NCI-H2171 treated with DMSO at 0.1 percent for 48 hours (cell line): ENCODE measurements at regions not wholly inside any gene's neighbourhood (a gene's known extent, or its start where the extent isn't known, plus 50 kb on each side); places are given as distances from the start of the nearest gene placed in this dataset.

Source experiments
- DNase-seq: peaks from one replicate; lab custom pipeline; 2025; lab: John Stamatoyannopoulos, UW

- DNase-seq: no peak
Observed at GRCh38 chr11:115030166-115030565, 351.8 kb downstream of the NXPE2 start.

DNA sequence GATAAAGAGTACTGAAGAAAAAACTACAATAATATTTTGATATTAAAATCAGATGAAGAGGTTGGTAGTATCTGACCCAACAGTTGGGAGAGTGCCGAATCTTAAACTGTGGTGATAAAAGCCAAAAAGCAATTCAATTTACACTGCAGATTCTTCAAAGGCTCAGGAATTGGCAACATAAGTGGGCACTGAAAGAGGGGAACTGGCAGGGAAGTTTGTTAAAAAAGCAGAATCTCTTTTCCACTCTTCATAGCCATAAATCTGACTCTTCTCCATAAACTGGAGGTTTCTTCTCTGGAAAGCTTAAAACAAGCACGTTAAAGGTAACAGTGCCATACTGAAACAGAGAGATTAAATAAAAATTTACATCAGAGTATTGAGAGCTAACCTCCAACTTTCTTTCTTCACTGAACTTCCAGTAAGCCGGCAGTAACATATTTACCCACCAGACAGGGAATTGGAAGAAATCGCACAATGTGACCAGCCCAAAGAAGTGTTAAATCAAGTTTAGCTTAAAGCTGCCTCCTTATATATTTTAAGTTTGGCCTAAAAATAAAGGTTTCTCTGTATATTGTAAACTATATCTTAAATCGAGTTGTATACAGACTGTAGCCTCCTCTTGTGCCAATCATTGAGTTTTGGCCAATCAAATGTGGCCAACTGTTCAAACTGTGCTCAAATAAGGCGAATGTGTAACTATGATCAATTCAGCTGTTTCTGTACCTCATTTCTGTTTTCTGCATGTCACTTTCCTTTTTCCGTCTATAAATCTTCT lies 358.3 kb downstream of the NXPE2 start:
- DNase-seq: no peak

GRCh38 chr11:115042002-115042401 lies 363.7 kb downstream of the NXPE2 start:
- peak; percentile 72 for DNase-seq

GRCh38 chr11:115047631-115048030 lies 369.3 kb downstream of the NXPE2 start:
- no peak for DNase-seq

GRCh38 chr11:115049796-115050195 lies 371.5 kb downstream of the NXPE2 start:
- no peak for DNase-seq

DNA sequence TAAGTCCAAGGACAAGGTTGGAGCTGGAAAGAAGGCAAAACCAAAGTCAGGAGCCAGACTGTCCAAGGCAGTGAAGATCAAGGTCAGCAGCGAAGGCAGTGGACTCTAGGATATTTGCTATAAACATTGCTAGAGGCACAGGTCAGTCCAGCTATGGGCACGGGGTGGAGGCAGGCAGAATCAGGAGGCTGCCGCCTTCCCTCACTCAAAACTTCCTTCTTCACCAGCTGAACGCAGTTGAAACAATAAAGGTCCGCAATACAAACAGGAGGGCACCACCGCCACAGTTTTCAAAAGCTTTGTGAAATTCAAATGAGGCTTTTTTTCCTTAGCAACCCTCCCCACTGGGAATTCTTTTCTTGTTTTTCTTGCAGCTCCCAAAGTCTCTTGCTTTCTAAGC lies 372.4 kb downstream of the NXPE2 start:
- DNase-seq: no peak

GRCh38 chr11:115051938-115052590 lies 373.7 kb downstream of the NXPE2 start:
- DNase-seq: no peak

DNA sequence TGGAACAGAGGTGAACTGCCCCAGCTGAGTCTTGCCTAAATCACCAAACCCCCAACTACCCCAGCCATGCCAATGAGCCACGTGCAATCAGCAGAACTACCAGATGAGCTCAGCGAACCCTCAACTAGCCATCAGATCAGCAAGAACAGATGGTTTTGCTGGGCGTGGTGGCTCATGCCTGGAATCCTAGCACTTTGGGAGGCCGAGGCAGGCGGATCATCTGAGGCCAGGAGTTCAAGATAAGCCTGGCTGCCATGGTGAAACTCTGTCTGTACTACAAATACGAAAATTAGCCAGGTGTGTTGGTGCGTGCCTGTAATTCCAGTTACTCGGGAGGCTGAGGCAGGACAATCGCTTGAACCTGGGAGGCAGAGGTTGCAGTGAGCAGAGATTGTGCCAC lies 374.3 kb downstream of the NXPE2 start:
- peak; percentile 26 for DNase-seq

DNA sequence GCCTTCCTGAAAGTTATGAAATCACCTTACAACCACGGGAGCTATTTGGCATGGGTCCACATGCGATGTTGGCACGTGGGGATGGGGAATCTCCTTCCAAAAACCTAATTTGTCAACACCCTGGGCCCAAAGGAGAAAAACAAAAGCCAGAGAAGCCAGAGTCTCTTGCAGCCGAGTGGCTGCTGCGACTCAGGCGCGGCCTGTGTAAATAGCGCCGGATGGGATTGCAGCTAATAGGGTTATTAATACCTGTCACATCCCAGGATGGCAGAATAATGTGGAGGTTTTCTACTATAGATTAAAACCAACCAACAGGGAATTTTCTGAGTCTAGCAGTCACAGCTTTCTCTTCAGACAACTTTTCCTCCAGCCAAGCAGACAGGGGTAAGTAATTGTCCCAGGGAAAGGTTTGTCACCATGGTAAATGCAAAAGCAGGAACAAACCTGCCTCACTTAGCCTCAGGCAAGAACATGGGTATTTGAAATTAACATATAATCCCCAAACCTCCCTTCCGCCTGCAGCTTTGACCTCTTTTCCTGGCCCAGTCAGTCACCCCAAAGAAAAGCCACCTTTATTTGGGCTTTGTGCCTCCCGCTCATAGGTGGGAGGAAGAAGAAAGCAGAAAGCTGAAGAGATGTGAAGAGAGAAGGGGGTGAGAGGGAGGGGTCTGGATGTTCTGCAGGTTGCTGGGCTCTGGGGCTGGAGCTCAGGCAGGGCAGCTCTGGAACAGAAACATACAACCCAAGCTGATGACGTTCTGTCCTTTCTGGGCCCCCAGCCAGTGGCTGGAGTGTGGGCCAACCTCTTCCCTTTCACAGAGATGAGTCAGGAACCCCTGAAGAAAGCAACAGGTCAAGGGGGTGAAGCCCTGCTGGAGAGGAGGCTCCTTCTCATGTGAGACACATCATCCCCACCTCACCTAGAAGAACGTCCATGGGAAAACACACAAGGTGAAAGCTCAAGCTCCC lies 376.5 kb downstream of the NXPE2 start:
- no peak for DNase-seq

DNA sequence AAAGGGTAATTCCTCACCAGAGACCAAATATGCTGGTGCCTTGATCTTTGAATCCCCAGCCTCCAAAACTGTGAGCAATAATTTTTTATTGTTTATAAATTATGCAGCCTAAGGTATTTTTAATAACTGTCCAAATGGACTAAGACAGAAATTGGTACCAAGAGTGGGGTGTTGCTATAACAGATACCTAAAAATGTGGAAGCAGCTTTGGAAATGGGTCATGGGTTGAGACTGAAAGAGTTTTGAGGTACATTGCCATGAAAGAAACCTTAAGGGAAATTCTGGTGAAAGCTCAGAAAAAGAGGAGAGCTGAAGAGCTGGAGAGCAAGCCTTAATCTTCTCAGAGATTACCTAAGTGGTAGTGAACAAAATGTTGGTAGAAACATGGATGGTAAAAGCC lies 378.2 kb downstream of the NXPE2 start:
- no peak for DNase-seq

GRCh38 chr11:115060840-115061239 lies 382.5 kb downstream of the NXPE2 start:
- no peak for DNase-seq

- no peak for DNase-seq
Observed at GRCh38 chr11:115065314-115065713, 387.0 kb downstream of the NXPE2 start.

GRCh38 chr11:115065830-115066664 lies 387.7 kb downstream of the NXPE2 start:
- DNase-seq: no peak

GRCh38 chr11:115067471-115067870 lies 389.1 kb downstream of the NXPE2 start:
- peak; percentile 44 for DNase-seq

- DNase-seq: peak; percentile 63
Observed at GRCh38 chr11:115067900-115068530, 389.7 kb downstream of the NXPE2 start.

DNA sequence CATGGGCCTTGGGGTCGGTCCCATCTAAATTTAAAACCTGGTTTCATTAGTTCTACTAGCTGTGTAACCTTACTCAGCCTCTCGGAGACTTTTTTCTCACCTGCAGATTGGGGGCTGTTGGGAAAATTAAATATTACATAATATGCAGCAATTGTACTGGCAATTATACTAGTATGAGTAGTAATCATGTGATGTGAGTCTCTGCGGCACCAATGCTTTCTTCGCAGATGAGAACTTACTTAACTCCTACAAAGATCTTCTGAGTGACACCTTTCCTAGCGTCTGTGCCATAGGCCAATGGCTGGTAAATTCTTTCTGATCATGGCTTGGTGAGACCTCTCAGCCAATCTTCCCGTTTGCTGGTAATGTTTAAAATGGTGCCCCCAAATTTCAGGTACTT lies 391.3 kb downstream of the NXPE2 start:
- no peak for DNase-seq

- no peak for DNase-seq
Observed at GRCh38 chr11:115075356-115075755, 397.0 kb downstream of the NXPE2 start.

- DNase-seq: no peak
Observed at GRCh38 chr11:115077740-115078139, 399.4 kb downstream of the NXPE2 start.

DNA sequence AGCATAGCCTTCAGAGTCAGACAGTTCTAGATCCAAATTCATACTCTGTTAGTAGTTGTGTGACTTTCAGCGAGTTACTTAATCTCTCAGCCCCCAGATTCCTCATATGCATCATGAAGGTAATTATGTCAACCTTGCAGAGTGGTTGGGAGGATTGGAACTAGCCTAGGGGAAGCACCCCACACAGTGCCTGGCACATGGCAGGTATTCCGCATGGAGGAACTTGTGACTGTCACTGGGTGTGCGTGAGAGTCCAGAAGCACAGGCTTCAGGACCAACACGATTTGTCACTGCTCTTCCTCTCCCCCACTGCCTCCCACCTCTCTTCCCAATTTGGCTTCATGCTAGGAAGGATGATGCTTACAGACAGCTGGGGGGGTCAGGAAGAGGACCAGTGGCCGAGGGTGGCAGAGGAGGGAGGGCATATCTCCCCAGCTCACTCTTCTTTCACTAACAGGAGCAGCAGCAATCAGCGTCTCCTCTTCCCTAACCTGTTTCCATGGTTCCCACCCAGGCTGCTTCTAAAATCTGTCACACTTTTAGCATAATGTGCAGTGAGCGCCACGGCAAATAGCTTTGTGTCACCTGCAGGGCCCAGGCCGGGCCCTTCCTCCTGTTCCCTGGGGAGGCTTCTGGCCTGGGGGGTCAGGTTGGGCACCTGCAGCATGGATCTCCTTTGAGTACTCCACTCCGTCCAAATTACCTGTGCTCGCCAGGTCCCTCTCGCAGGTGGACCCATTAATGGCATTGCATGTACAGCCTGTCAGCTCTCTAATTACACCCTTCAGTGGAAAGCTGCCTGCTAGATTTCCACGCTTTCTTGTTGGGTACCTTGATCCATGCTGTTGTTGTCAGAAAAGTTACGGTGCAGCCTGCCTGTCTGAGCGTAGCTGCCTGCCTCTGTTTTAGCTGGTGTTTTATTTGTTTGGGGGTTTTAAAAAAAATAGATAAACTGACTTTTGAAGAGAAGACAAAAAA lies 400.4 kb downstream of the NXPE2 start:
- DNase-seq: peak; percentile 77
